SK-N-DZ (cell line): ENCODE measurements at regions not wholly inside any gene's neighbourhood (a gene's known extent, or its start where the extent isn't known, plus 50 kb on each side); places are given as distances from the start of the nearest gene placed in this dataset.

Experiments
- DNase-seq: peaks from one replicate; pipeline ENCODE4 v3.0.0-alpha.2; 2015; ENCODE audit warnings: low spot score

- DNase-seq: no peak
Observed at GRCh38 chr3:124091716-124092115, 99.8 kb upstream of the ROPN1 start.

DNA sequence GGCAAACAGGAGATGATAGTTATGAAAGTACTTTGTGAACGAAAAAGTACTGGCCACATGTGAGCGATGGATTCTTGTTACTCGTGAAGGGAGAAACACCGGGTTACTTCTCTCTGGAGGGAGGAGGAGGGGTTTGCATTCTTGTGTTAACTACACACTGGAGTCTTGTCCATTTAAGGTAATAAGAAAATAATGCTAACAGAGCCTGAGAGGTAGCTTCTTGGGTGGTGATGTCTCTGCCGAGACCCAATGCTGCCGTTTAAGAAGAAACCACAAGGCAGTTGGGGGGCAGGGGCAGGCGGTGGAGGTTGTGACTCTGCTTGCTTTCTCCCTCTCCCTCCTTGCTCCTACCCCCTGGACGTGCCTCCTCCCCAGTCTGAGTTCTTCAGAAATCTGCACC is 100.9 kb upstream of the ROPN1 start:
- DNase-seq: no peak

DNA sequence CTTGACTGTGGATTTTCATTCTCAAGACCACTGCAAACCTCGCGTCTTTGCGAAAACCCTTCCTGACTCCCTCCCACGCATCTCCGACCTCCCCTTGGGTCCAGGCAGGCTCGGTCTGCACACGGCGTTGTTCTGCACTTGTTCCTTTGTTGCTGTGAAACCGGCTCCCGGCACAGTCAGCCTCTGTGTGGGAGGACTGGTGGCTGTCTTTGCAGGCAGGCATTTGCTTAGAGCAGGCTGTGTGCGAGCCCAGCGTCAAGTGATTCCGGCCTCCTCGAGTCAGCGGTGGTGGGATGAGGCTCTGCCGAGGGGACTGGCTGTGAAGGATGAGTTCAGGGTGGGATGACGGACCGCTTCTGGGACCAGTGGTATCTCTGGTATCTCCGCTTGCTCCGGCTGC is 102.6 kb upstream of the ROPN1 start:
- no peak for DNase-seq

- no peak for DNase-seq
Observed at GRCh38 chr3:124097362-124098131, 105.6 kb upstream of the ROPN1 start.

DNA sequence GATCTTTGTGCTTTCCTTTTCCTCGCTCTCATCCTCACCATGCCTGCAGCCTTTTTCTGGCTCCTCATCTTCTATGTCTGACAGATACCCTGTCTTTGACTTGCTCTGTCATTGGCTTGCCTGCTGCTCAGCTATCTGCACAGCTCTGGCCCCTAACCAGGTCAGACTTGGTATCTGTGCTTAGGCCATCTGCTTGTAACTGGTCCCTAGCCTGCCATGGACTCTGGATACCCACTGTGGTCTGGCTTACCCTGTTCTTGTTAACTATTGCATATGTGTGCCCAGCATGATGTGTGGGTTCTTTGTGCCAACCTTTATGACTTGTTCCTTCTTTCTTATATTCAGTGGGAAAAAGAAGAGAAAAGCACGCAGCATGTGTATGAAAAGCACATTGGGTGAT is 109.7 kb upstream of the ROPN1 start:
- no peak for DNase-seq

- DNase-seq: no peak
Observed at GRCh38 chr3:124107104-124107890, 115.4 kb upstream of the ROPN1 start.

GRCh38 chr3:124108446-124108845 is 116.5 kb upstream of the ROPN1 start:
- no peak for DNase-seq

GRCh38 chr3:124113485-124113884 is 121.6 kb upstream of the ROPN1 start:
- DNase-seq: no peak

DNA sequence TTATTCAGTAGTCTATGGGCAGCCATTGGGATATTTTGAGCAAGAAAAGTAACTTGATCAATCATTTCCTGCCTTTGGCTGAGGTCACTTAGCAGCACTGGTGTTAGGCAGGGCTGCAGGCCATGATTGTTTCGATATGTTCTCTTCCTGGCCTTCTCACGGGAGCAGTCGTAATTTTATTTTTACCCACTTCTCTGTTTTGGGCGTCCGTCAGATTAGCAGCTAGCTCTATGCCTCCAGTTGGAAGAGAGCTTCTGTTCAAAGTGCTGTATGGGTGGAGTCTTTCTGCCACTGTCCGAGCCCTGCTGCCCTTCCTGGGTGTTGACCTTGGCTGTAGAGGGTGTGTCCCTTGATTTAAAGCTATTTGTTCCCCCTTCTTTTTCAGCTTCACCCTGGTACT is 123.4 kb upstream of the ROPN1 start:
- no peak for DNase-seq

GRCh38 chr3:124115956-124116355 is 124.0 kb upstream of the ROPN1 start:
- DNase-seq: no peak

GRCh38 chr3:124116906-124117305 is 125.0 kb upstream of the ROPN1 start:
- peak; percentile 45 for DNase-seq

DNA sequence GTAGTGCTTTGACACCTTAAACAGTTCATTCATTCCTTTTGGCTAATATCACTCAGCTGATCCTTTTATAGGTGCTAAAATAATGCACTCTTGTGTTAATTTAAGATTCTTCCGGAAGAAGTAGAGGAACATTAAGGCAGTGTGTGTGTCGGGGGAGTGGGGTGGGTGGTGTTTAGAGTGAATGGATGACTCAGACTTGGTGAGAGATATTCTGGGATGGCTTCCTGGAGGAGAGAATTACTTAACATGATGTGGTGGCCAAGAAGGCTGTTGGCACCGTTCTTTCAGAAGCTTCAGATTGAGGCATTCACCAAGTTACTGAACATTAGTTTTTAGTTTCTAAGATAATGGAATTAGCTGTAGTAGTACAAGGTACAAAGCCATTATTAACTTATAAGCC is 125.6 kb upstream of the ROPN1 start:
- DNase-seq: no peak

- no peak for DNase-seq
Observed at GRCh38 chr3:124118397-124118796, 126.5 kb upstream of the ROPN1 start.

DNA sequence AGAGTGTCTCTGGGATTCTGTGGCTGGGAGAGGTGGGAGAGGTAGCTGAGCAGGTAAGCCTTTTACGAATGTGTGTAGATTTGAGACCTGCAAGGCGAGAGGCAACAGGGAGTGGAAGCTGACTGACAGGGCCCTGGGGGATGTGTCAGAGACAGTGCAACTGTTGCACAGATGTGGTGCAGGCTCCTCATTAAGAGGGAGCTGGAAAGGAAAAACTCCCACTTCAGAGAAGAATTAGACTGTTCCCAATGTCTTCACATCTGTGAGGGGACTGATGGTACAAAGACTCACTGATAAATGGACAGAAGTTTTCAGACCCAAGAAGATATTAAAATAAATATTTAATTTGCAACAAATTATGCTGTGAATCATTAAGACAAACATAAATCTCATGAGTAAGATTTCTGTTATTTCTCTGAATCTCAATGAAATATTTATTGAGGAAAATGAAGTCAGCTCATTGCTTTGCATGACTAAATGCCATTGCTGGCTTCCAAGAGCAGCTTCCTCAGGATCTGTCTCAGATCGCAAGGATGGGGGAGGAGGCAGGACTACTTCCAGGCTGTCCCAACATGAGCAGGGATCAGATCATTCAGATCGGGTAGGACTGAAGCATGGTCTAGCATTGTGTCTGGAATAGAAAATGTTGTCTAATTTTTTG is 127.3 kb upstream of the ROPN1 start:
- no peak for DNase-seq

- DNase-seq: peak; percentile 51
Observed at GRCh38 chr3:124121379-124122312, 129.7 kb upstream of the ROPN1 start.

DNA sequence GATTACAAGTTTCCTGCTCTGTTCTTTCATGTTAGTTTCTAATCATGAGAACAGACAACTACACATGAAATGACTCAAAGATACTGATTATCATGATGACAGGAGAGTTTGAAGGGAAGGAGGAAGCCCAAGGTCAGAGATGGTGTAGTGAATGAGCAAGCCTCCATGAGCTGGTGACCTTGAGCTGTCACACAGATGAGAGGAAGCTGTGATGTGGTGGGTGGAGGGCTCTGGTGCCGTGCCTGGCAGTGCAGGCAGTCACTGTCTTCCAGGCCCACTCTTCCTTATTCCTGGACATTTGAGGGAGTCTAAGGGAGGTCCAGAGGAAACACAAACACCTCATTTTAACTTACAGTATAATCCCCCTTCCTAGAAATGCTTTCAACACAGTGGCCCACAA is 133.4 kb upstream of the ROPN1 start:
- DNase-seq: no peak

GRCh38 chr3:124126436-124127023 is 134.6 kb upstream of the ROPN1 start:
- DNase-seq: no peak

- no peak for DNase-seq
Observed at GRCh38 chr3:124131158-124131557, 139.2 kb upstream of the ROPN1 start.

GRCh38 chr3:124131580-124131979 is 139.7 kb upstream of the ROPN1 start:
- DNase-seq: no peak

DNA sequence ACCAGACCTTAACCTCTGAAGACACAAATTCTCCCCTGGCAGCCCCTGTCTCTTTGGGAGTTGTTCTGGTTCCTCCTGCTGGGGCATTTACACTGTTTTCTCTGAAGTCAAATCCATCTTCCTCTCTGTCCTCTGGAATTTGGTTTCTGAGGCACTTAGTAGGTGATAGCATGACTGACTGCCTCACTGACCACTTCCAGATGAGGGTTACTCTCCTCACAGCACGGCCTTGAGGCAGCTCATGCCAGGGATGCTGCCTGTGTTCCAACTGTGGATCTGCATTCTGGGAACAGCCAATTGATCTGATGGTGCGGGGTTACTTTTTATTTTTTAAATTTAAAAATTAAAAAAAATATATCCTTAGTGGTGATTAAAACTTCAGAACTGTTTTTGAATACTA is 140.9 kb upstream of the ROPN1 start:
- DNase-seq: no peak

GRCh38 chr3:124133366-124133940 is 141.5 kb upstream of the ROPN1 start:
- DNase-seq: no peak
